GM12892 (cell line): ENCODE measurements at regions not wholly inside any gene's neighbourhood (a gene's known extent, or its start where the extent isn't known, plus 50 kb on each side); places are given as distances from the start of the nearest gene placed in this dataset.

Experiments used
- POLR2A ChIP-seq: IDR thresholded peaks from 2 replicates; pipeline ENCODE4 v1.6.1; 2011; ENCODE audit warnings: low read depth, low read length, control low read depth
- POLR2AphosphoS5 ChIP-seq: IDR thresholded peaks from 2 replicates; pipeline ENCODE4 v1.6.1; 2011; ENCODE audit warnings: low read depth, low read length, control low read depth
- TAF1 ChIP-seq: IDR thresholded peaks from 2 replicates; pipeline ENCODE4 v1.6.1; 2011; ENCODE audit warnings: low read depth, mild to moderate bottlenecking, control low read depth, low read length, borderline replicate concordance

GRCh38 chr16:88318521-88318920, 64.2 kb upstream of the ZNF469 start:
- TF ChIP-seq POLR2AphosphoS5 = no peak
- TF ChIP-seq TAF1 = no peak
- TF ChIP-seq POLR2A = no peak
